ENCODE measurements at regions not wholly inside any gene's neighbourhood (a gene's known extent, or its start where the extent isn't known, plus 50 kb on each side); places are given as distances from the start of the nearest gene placed in this dataset.

GRCh38 chr4:123830930-123831329 lies 434.3 kb downstream of the SPRY1 start:
- TF ChIP-seq EZH2 (IDR thresholded peaks at IDR 0.05; ENCODE audit: insufficient read depth, poor library complexity, severe bottlenecking), result no peak
- no peak for TF ChIP-seq EZH2phosphoT487 (IDR thresholded peaks at IDR 0.05; ENCODE audit: insufficient read depth, low read depth)
